ENCODE measurements at regions not wholly inside any gene's neighbourhood (a gene's known extent, or its start where the extent isn't known, plus 50 kb on each side); places are given as distances from the start of the nearest gene placed in this dataset.

GRCh38 chr2:146868051-146868450, 976.8 kb upstream of the ACVR2A start:
- no peak for TF ChIP-seq EZH2 (IDR thresholded peaks at IDR 0.05; ENCODE audit: low read depth)
- TF ChIP-seq, protein P1, sequence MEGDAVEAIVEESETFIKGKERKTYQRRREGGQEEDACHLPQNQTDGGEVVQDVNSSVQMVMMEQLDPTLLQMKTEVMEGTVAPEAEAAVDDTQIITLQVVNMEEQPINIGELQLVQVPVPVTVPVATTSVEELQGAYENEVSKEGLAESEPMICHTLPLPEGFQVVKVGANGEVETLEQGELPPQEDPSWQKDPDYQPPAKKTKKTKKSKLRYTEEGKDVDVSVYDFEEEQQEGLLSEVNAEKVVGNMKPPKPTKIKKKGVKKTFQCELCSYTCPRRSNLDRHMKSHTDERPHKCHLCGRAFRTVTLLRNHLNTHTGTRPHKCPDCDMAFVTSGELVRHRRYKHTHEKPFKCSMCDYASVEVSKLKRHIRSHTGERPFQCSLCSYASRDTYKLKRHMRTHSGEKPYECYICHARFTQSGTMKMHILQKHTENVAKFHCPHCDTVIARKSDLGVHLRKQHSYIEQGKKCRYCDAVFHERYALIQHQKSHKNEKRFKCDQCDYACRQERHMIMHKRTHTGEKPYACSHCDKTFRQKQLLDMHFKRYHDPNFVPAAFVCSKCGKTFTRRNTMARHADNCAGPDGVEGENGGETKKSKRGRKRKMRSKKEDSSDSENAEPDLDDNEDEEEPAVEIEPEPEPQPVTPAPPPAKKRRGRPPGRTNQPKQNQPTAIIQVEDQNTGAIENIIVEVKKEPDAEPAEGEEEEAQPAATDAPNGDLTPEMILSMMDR (conservative IDR thresholded peaks at IDR 0.05) = no peak
